GM11168 (cell line): ENCODE measurements at regions not wholly inside any gene's neighbourhood (a gene's known extent, or its start where the extent isn't known, plus 50 kb on each side); places are given as distances from the start of the nearest gene placed in this dataset.

Experiments used
- in situ Hi-C: fragments of 300-500 bp; cut with MboI; formaldehyde crosslinking; loops from one replicate; pipeline ENCODE4 v1.12.0; 2022; ENCODE audit warnings: low sequenced_read_pairs; ENCODE audit not compliant: unreplicated experiment

- in situ Hi-C loops, result no loop called here
Measured at GRCh38 chr22:27377501-27378295, 423.9 kb downstream of the MN1 start.

GRCh38 chr22:27378311-27378800, 423.2 kb downstream of the MN1 start:
- in situ Hi-C loops, result no loop called here

- in situ Hi-C loops, result no loop called here
Measured at GRCh38 chr22:27378995-27379394, 422.6 kb downstream of the MN1 start.

GRCh38 chr22:27380855-27381254, 420.7 kb downstream of the MN1 start:
- in situ Hi-C loops, result no loop called here

GRCh38 chr22:27381552-27381951, 420.0 kb downstream of the MN1 start:
- in situ Hi-C loops, result no loop called here

GRCh38 chr22:27381960-27382742, 419.4 kb downstream of the MN1 start:
- in situ Hi-C loops, result no loop called here

GRCh38 chr22:27382947-27383346, 418.6 kb downstream of the MN1 start:
- in situ Hi-C loops, result no loop called here

GRCh38 chr22:27383896-27384295, 417.7 kb downstream of the MN1 start:
- in situ Hi-C loops, result no loop called here

- in situ Hi-C loops, result no loop called here
Measured at GRCh38 chr22:27385261-27385998, 416.1 kb downstream of the MN1 start.

GRCh38 chr22:27386186-27386585, 415.4 kb downstream of the MN1 start:
- in situ Hi-C loops, result no loop called here

- in situ Hi-C loops, result no loop called here
Measured at GRCh38 chr22:27387561-27387960, 414.0 kb downstream of the MN1 start.

GRCh38 chr22:27388090-27388600, 413.4 kb downstream of the MN1 start:
- in situ Hi-C loops, result no loop called here

- in situ Hi-C loops, result no loop called here
Measured at GRCh38 chr22:27389727-27390075, 411.9 kb downstream of the MN1 start.

- in situ Hi-C loops, result no loop called here
Measured at GRCh38 chr22:27391092-27391770, 410.3 kb downstream of the MN1 start.

- in situ Hi-C loops, result no loop called here
Measured at GRCh38 chr22:27393371-27393770, 408.2 kb downstream of the MN1 start.

GRCh38 chr22:27394806-27395404, 406.7 kb downstream of the MN1 start:
- in situ Hi-C loops, result no loop called here

- in situ Hi-C loops, result no loop called here
Measured at GRCh38 chr22:27397036-27397953, 404.3 kb downstream of the MN1 start.

- in situ Hi-C loops, result no loop called here
Measured at GRCh38 chr22:27397954-27398342, 403.6 kb downstream of the MN1 start.

GRCh38 chr22:27399161-27399560, 402.4 kb downstream of the MN1 start:
- in situ Hi-C loops, result no loop called here
